IMR-90 (cell line): ENCODE measurements at regions not wholly inside any gene's neighbourhood (a gene's known extent, or its start where the extent isn't known, plus 50 kb on each side); places are given as distances from the start of the nearest gene placed in this dataset.

Source experiments
- BHLHE40 ChIP-seq: fragments of 150-350 bp; IDR thresholded peaks from 2 replicates; pipeline ENCODE4 v1.6.1; 2016; ENCODE audit warnings: mild to moderate bottlenecking, low read depth, low read length
- CEBPB ChIP-seq: IDR thresholded peaks from 2 replicates; pipeline ENCODE4 v1.6.1; 2012; ENCODE audit warnings: low read depth, low read length, improper control_type of control experiment
- FOS ChIP-seq: fragments of 150-350 bp; IDR thresholded peaks from 2 replicates; pipeline ENCODE4 v1.6.1; 2016; ENCODE audit warnings: low read depth, low read length
- POLR2A ChIP-seq: IDR thresholded peaks from 2 replicates; pipeline ENCODE4 v1.6.1; 2012; ENCODE audit warnings: mild to moderate bottlenecking, low read depth, low read length
- RFX5 ChIP-seq: IDR thresholded peaks from 2 replicates; pipeline ENCODE4 v1.8.0; 2012; ENCODE audit warnings: low read depth, mild to moderate bottlenecking, low read length, moderate library complexity
- TF ChIP-seq, protein P1 (sequence below): conservative IDR thresholded peaks from 2 replicates; pipeline ENCODE4 v1.5.1; 2012; ENCODE audit warnings: mild to moderate bottlenecking, low read depth, low read length, improper control_type of control experiment
- TF ChIP-seq, protein P2 (sequence below): fragments of 150-350 bp; IDR thresholded peaks from 2 replicates; pipeline ENCODE4 v1.6.1; 2016; ENCODE audit warnings: low read depth, mild to moderate bottlenecking, low read length, moderate library complexity, borderline replicate concordance

DNA sequence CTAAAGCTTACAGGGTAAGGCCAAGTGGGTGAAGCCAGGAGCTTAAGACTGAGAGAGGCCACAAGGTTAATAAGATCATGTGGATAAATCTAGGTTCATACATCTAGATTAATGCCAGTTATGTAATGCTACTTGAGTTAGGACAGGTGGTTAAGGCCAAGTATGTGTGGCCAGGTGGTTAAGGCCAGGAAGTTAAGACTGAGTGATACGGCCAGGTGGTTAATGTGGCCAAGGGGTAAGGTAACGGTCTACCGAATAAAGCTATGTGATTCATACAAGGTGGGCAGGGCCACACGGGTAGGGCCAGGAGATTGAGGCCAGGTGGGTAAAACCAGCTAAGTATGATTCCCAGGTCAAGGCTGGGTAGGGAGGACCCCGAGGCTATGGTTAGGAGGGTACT lies 223.0 kb downstream of the TACR3 start:
- TF ChIP-seq POLR2A (no peak), CEBPB (no peak), BHLHE40 (no peak), RFX5 (no peak), FOS (no peak)
- TF ChIP-seq, protein P1, sequence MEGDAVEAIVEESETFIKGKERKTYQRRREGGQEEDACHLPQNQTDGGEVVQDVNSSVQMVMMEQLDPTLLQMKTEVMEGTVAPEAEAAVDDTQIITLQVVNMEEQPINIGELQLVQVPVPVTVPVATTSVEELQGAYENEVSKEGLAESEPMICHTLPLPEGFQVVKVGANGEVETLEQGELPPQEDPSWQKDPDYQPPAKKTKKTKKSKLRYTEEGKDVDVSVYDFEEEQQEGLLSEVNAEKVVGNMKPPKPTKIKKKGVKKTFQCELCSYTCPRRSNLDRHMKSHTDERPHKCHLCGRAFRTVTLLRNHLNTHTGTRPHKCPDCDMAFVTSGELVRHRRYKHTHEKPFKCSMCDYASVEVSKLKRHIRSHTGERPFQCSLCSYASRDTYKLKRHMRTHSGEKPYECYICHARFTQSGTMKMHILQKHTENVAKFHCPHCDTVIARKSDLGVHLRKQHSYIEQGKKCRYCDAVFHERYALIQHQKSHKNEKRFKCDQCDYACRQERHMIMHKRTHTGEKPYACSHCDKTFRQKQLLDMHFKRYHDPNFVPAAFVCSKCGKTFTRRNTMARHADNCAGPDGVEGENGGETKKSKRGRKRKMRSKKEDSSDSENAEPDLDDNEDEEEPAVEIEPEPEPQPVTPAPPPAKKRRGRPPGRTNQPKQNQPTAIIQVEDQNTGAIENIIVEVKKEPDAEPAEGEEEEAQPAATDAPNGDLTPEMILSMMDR, result no peak
- TF ChIP-seq, protein P2, sequence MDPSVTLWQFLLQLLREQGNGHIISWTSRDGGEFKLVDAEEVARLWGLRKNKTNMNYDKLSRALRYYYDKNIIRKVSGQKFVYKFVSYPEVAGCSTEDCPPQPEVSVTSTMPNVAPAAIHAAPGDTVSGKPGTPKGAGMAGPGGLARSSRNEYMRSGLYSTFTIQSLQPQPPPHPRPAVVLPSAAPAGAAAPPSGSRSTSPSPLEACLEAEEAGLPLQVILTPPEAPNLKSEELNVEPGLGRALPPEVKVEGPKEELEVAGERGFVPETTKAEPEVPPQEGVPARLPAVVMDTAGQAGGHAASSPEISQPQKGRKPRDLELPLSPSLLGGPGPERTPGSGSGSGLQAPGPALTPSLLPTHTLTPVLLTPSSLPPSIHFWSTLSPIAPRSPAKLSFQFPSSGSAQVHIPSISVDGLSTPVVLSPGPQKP, result no peak
